Germinal center (tissue), 1 donor: ENCODE measurements at regions not wholly inside any gene's neighbourhood (a gene's known extent, or its start where the extent isn't known, plus 50 kb on each side); places are given as distances from the start of the nearest gene placed in this dataset.
"Not testable (repeated sequence)": the region's sequence is repeated elsewhere in the genome, so short reads cannot be mapped to it uniquely, and the experiment has no call there.

Experiments used
- DNase-seq: peaks from one replicate; pipeline ENCODE4 v3.0.0; 2012; ENCODE audit warnings: mixed read lengths, low spot score

- DNase-seq, result no peak
Observed at GRCh38 chr5:63563008-63563917, 399.0 kb downstream of the HTR1A start.

- DNase-seq, result no peak
Observed at GRCh38 chr5:63555874-63556273, 406.4 kb downstream of the HTR1A start.

- no peak for DNase-seq
Observed at GRCh38 chr5:63554191-63554590, 408.1 kb downstream of the HTR1A start.

GRCh38 chr5:63553073-63553472 lies 409.2 kb downstream of the HTR1A start:
- DNase-seq, result no peak

GRCh38 chr5:63535840-63536602 lies 426.2 kb downstream of the HTR1A start:
- DNase-seq, result no peak

DNA sequence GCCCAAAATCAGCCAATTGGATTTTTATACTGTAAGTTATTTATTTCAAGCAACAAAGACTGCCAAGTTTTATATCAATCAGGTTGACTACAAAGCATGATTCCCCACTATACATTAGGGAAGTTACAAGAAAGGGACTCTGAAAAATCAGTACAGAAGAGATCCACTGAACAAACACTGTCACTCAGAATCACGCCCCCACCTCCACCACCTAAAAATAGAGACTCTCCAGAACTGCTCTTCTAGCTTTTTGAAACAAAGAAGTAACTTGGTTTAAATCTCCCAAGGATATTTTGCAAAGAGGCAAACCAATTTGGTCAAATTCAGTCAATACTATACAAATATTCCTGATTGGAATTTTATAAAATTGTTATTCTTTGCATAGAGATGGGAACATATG lies 438.0 kb downstream of the HTR1A start:
- no peak for DNase-seq

DNA sequence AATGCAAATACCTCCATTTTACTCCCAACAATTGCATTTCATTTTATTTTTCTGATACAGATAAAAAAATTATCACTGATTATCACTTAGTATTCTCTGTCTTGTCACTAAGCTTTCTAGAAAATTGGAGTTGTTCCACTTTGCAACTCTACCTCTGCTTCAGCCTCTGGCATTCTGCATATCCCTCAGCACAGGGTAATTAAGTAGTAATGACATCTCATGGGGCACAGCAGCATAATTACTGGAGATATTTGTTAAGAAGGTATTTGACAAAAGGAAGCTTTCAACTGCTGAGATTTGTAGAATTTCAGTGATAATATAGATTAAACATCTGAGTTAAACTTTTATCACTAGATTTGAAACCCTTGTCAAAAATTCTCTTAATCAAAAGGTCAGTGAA lies 446.2 kb downstream of the HTR1A start:
- DNase-seq, result no peak

GRCh38 chr5:63500242-63500641 lies 462.0 kb downstream of the HTR1A start:
- DNase-seq, result no peak

DNA sequence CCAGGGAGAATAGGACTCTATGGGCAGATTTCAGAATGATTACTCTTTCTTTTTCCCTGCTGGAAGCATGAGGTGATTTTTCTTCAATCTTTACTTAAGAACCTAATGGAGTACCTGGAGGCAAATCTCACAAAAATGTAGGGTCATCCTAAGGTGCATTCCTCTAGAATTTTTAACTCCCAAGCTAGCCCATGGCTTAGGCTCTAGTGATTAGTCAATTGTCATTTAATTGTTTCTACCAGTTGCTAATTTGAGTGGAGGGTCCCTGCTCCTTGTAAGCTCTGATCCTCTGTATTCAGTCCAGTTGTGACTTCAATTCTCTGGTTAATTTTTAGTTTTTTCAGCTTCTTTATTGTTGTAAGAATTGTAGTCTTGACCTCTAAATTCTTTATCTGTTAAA lies 467.0 kb downstream of the HTR1A start:
- DNase-seq, result no peak

DNA sequence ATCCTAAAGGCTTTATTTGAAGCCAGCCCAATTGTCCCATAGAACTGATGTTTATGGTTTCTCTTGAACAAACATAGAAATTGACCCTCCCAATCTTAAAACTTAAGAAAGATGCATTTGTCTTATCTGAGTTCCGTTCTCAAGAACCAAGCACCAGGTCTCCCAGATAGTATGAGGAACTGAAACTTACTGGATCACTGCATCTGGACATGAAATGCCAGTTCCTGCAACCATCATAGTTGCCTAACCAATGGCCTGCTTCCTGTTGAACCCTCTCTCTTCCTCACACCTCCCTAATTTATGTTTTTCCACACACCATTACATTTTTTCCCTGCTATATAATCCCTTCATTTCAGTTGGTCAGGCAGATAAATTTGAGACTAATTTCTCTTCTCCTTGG lies 478.9 kb downstream of the HTR1A start:
- no peak for DNase-seq

- no peak for DNase-seq
Observed at GRCh38 chr5:63473335-63473967, 488.8 kb downstream of the HTR1A start.

DNA sequence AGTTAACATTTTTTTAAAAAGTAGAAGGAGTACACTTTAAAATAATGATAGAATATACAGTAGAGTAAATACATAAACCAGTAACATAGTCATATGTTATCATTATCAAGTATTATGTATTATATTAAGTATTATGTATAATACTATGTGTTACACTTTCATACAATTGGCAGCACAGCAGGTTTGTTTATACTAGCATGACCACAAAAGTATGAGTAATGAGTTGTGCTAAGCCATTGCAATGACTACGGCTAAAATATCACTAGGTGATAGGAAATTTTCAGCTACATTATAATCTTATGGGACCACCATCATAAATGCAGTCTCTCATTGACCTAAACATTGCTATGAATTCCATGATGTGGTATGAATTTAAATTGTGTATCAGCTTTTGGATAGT lies 506.0 kb downstream of the HTR1A start:
- no peak for DNase-seq

GRCh38 chr5:63451188-63451587 lies 511.1 kb downstream of the HTR1A start:
- no peak for DNase-seq

DNA sequence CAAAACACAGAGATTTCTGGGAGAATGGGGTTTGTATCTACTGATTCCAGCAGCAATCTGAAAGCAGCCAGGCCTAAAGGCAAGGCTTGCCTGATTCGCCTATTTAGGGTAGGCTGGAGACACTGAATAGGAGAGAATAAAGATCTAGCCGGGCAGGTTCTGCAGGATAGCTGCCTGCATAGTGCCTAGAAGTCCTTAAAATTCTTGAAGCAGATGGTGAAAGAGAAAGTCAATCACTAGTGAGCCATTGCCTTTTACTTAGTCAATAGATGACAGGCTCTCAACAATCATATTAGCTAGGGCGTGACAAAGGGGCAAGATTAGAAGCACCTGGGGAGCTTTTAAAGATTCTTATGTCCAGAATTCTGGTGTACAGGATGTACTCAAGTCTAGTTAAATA lies 522.7 kb downstream of the HTR1A start:
- DNase-seq, result no peak

DNA sequence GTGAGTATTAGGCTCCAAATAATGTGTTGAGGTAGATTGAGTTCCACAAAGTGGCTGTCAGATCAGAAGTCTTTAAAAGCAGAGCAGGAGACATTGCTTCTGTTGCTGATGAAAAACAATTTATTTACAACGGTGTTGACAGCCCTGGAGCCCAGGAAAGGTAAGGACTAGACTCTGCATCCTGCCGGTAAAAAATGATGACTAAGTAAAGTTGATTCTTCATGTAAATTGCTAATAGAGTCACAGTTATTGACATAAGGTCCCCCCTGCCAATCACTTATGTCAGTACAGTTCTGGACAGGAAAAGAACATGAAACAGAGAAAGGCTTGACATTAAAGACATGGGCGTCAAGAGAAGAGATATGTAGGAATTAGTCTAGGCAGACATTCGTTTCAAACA lies 552.5 kb downstream of the HTR1A start:
- no peak for DNase-seq

DNA sequence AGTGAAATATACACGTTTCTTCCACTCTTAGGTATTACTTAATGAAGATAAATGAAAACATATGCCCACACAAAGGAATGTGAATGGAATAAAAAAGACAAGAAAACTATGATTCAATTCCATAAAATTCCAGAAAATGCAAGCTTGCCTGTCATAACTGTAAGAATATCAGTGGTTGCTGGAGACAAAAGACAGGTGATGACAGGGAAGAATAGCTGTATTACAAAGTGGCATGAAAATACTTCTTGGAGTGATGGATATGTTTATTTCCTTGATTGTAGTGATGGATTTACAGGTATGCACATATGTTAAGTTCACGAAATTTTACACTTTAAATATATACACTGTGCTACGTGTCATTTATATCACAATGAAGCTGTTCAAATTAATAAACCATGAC lies 553.3 kb downstream of the HTR1A start:
- DNase-seq, result no peak

DNA sequence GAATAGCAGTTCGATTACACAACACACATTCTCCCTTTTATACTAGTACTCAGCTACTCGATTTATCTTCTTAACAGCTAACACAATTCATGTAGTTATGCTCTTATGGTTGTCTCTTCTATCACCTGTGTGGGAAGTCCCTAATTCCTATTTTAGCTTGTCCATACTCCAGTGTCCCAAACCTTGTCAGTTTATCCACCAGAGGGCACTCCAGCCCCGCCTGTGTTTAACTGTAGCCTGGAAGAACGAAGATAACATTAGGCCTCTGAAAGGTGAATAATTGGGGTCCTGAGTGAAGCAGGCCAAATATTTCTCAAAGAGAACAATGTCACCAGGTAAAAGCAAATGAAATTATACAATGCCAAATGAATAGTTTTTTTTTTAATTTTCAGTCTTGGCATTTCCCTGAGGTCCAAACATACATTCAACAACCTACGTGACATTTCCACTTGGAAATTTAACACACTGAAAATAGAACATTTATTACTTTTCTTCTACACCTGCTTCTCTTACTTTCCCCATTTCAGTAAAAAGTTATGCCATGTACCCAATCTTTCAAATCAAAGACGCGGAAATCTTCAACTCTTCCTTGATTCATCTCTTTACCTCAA lies 560.7 kb downstream of the HTR1A start:
- DNase-seq, result no peak

GRCh38 chr5:63400079-63400478 lies 562.2 kb downstream of the HTR1A start:
- no peak for DNase-seq

DNA sequence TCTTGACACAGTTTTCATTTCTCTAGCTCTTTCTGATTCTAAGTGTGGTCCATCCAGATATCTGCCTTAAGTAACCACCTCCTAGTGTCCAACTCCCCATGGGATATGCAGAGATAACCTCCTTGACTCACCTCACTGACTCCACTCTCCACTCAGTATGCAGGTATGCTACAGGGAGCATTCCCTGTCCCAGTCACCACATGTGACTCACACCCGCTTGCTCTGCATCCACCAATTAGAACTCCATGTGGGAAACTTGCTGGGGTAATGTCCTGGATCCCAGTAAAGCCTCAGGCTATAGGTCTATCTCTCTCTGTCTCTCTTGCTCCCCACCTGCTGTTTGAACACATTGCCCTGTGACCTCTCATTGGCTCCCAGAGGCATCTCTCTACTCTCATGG lies 563.9 kb downstream of the HTR1A start:
- DNase-seq, result no peak

DNA sequence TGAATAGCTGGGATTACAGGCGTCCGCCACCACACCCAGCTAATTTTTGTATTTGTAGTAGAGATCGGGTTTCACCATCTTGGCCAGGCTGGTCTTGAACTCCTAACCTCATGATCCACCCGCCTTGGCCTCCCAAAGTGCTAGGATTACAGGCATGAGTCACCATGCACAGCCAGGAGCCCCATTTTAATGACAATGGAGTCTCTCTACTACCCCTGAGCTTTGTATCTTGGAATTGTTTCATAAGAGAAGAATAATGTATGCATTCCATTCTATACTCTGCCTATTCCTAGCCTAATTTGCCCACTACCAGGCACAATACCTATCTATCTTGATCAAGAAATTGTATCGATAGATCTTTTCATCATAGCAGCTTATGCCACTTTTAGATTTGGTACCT lies 574.1 kb downstream of the HTR1A start:
- not testable (repeated sequence) for DNase-seq

- no peak for DNase-seq
Observed at GRCh38 chr5:63375851-63376250, 586.4 kb downstream of the HTR1A start.

DNA sequence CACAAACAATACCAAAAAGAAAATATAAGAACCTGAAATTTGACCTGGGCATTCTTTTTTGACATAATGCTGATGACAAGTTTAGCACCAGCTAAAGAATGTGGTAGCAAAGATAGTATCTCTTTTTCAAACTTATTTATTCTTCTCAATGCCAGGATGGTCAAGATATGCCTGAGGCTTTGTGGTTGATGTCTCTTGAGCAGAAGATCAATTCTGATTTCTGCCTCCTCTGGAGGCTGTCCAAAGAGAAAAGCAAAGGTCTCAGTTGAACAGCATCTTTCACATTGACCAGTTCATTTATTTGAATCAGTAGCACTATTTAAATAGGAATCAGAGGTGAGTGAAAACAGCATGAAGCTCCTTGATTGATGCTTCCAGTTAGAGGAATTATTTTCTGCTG lies 588.2 kb downstream of the HTR1A start:
- DNase-seq, result no peak
